Right lobe of liver (tissue), 6 donors: ENCODE measurements at regions not wholly inside any gene's neighbourhood (a gene's known extent, or its start where the extent isn't known, plus 50 kb on each side); places are given as distances from the start of the nearest gene placed in this dataset.

ENCODE experiments used
- ATAC-seq, 4 donors: fragments of 200-7000 bp; cut with Tn5 transposase; one replicate each; pipeline ENCODE4 v1.9.1; 2020; ENCODE audit warnings: mild to moderate bottlenecking in 4 of 4, moderate library complexity in 4 of 4
- DNase-seq, 3 donors: peaks; one replicate each; pipeline ENCODE4 v3.0.0-alpha.2; 2020
- H3K27ac ChIP-seq, 3 donors: fragments of 200-600 bp; one replicate each; pipeline ENCODE4 v1.8.0; 2022
- H3K27me3 ChIP-seq, 2 donors: fragments of 200-600 bp; one replicate each; pipeline ENCODE4 v1.8.0; 2022
- H3K36me3 ChIP-seq, 4 donors: fragments of 200-600 bp; sonication (generic) in 1 of 4; one replicate each; pipeline versions ENCODE4 v1.5.1 to v1.8.0; 2017 to 2022; ENCODE audit warnings: control low read depth in 1 of 4
- H3K4me1 ChIP-seq, 4 donors: fragments of 200-600 bp; sonication (generic) in 1 of 4; one replicate each; pipeline versions ENCODE4 v1.5.1 to v1.8.0; 2017 to 2022; ENCODE audit warnings: control low read depth in 1 of 4
- H3K4me3 ChIP-seq, 3 donors: fragments of 200-600 bp; one replicate each; pipeline ENCODE4 v1.8.0; 2022
- H3K9me3 ChIP-seq, 4 donors: fragments of 200-600 bp; sonication (generic) in 1 of 4; one replicate each; pipeline versions ENCODE4 v1.5.1 to v1.8.0; 2017 to 2022; ENCODE audit warnings: control low read depth in 1 of 4
- CTCF ChIP-seq, 4 donors: fragments of 200-600 bp in 3 of 4; fragments of 450-650 bp in 1 of 4; IDR thresholded peaks; one replicate each; pipeline versions ENCODE4 v1.5.1 to v1.8.0; 2016 to 2022; ENCODE audit warnings: antibody characterized with exemption in 4 of 4, mild to moderate bottlenecking in 2 of 4
- POLR2A ChIP-seq: fragments of 450-650 bp; IDR thresholded peaks from one replicate; pipeline ENCODE4 v1.6.1; 2017; ENCODE audit warnings: antibody characterized with exemption, mild to moderate bottlenecking
- WGBS: methylation state at CpG from one replicate; pipeline ENCODE4 v1.1.6; 2018; ENCODE audit warnings: low coverage, low lambda C conversion rate; ENCODE audit not compliant: insufficient coverage; ENCODE audit errors: missing lambda C conversion rate; 5-methylcytosine and 5-hydroxymethylcytosine counted together
- intact Hi-C, 2 donors: fragments of 100-400 bp; cut with DNase I; formaldehyde crosslinking; loops; one replicate each; pipeline versions ENCODE4 v1.11.2 to v1.14.1; 2022
- donor health status: DM: no; HTN: yes; CAD: no.
- donor health status: DM: no; HTN: no; CAD: no.
- donor health status: DM: no; HTN: no; CAD: no.
- donor health status: DM: no; HTN: yes; CAD: no.
- donor health status: DM: no; HTN: yes; CAD: no.

GRCh38 chr11:122320671-122321070 lies 204.7 kb upstream of the BLID start:
- no peaks in the 10 kb centered on the region for H3K36me3 ChIP-seq
- WGBS, result 63% methylated on average over 1 of the region's 2 CpGs
- DNase-seq (no peak), ATAC-seq (no peak)
- no peak overlapping the region for H3K4me3 ChIP-seq
- intact Hi-C loops, result no loop called here
- H3K27me3 ChIP-seq, result no peaks in the 10 kb centered on the region
- H3K27ac ChIP-seq, result no peak overlapping the region
- H3K9me3 ChIP-seq, result no peaks in the 10 kb centered on the region
- TF ChIP-seq POLR2A (no peak), CTCF (IDR thresholded peaks at IDR 0.05) (no peak)
- H3K4me1 ChIP-seq, result no peaks in the 10 kb centered on the region

- DNase-seq, result no peak
- Histone ChIP-seq H3K27ac (no peak overlapping the region), H3K4me1 (no peaks in the 10 kb centered on the region), H3K4me3 (no peak overlapping the region), H3K27me3 (no peaks in the 10 kb centered on the region), H3K36me3 (no peaks in the 10 kb centered on the region), H3K9me3 (no peaks in the 10 kb centered on the region)
- TF ChIP-seq CTCF (IDR thresholded peaks at IDR 0.05), result no peak
- no peak for TF ChIP-seq POLR2A
- intact Hi-C loops, result no loop called here
- WGBS, result 72% methylated on average over 8 of the region's 8 CpGs
- peak in 1 of 4 donors; percentile 56 for ATAC-seq
Measured at GRCh38 chr11:122319691-122320620, 203.9 kb upstream of the BLID start.

GRCh38 chr11:122319085-122319484 lies 203.1 kb upstream of the BLID start:
- Histone ChIP-seq H3K36me3 (no peaks in the 10 kb centered on the region), H3K4me3 (no peak overlapping the region), H3K9me3 (no peaks in the 10 kb centered on the region), H3K27me3 (no peaks in the 10 kb centered on the region), H3K27ac (no peak overlapping the region), H3K4me1 (no peaks in the 10 kb centered on the region)
- WGBS, result 100% methylated on average over 1 of the region's 1 CpG
- intact Hi-C loops, result no loop called here
- TF ChIP-seq POLR2A (no peak), CTCF (IDR thresholded peaks at IDR 0.05) (no peak)
- ATAC-seq, result no peak
- DNase-seq, result no peak

GRCh38 chr11:122317305-122317704 lies 201.3 kb upstream of the BLID start:
- H3K27me3 ChIP-seq, result no peaks in the 10 kb centered on the region
- no peak overlapping the region for H3K27ac ChIP-seq
- TF ChIP-seq CTCF (IDR thresholded peaks at IDR 0.05) (no peak), POLR2A (no peak)
- no peaks in the 10 kb centered on the region for H3K9me3 ChIP-seq
- H3K4me3 ChIP-seq, result no peak overlapping the region
- H3K36me3 ChIP-seq, result no peaks in the 10 kb centered on the region
- no peak for ATAC-seq
- intact Hi-C loops, result no loop called here
- H3K4me1 ChIP-seq, result no peaks in the 10 kb centered on the region
- no peak for DNase-seq
